ENCODE measurements at regions not wholly inside any gene's neighbourhood (a gene's known extent, or its start where the extent isn't known, plus 50 kb on each side); places are given as distances from the start of the nearest gene placed in this dataset.

DNA sequence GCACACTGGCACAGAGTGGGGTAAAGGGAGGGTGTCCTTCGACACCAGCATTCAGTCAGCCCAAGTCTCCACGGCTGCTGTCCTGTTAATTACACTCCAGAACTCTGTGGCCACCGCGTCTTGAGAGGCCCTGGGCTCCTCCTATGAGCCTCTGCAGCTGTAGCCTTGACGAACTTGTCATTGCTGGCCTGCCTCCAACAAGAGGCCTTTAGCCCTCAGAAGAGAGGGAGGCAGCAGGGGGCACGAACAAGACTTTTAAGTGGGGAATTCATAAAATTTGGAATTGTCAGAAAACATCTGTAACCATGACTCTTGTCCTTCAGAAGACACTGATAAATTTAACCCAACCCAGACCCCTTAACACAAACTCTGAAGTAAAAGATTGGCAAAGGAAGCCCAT is 241.9 kb downstream of the UQCRFS1 start:
- DNase-seq, result no peak

DNA sequence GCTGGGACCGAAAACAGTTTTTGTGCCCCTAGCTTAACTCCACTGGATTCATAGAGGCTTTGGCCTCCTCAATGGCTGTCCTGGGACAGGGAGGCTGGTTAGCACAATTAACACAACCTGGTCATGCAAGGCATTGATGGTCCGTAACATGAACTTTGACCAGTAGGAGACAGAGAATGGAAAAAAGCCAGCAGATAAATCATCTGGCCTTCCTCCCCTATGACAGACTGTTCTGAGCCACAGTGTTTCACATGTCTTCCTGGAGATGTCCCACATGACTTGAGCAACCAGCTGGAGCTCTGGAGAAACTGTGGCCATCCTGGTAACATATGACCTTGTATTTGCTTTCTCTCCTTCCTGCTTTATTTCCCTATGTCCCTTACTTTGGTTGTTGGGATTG is 244.2 kb downstream of the UQCRFS1 start:
- no peak for DNase-seq

DNA sequence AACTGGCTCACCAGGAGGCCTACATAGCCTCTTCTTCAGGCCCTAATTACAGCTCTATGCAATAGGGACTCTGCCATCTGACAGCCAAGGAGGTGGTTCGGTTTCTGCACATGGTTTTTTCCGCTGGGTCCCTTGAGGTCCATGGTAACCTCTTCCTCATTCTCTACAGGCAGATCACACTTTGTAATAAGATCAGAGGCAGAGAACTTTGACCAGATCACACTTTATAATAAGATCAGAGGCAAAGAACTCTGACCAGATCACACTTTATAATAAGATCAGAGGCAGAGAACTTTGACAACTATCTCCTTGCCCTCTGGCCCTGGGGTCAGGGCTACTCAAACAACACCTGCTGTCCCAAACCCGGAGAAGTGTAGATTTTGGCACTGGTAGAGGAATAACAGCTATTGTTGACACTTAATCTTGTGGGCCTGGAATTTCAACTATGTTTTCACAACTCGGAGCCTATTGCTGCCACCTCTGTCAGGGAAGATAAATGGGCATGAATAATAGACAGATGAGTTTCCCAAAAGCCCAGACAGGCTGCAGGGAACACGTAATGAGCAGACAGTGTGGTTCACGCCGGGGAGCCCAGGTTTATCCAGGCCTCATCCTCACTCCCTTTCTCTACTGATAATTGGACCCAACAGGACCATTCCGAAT is 246.1 kb downstream of the UQCRFS1 start:
- no peak for DNase-seq

DNA sequence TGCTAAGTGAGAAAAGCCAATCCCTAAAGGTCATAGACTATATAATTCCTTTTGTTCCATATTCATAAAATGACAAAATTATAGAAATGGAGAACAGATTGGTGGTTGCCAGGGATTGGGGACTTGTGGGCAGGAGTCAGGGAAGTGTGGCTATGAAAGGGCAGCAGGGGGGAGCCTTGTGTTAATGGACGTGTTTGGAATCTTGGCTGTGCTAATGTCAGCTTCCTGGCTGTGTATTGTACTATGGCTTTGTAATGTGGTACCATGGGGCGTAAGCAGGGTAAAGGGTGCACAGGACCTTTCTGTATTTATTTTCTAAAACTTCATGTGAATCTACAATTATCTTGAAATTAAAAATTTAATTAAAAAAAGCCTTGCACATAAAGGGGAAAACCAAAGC is 248.5 kb downstream of the UQCRFS1 start:
- DNase-seq, result no peak

DNA sequence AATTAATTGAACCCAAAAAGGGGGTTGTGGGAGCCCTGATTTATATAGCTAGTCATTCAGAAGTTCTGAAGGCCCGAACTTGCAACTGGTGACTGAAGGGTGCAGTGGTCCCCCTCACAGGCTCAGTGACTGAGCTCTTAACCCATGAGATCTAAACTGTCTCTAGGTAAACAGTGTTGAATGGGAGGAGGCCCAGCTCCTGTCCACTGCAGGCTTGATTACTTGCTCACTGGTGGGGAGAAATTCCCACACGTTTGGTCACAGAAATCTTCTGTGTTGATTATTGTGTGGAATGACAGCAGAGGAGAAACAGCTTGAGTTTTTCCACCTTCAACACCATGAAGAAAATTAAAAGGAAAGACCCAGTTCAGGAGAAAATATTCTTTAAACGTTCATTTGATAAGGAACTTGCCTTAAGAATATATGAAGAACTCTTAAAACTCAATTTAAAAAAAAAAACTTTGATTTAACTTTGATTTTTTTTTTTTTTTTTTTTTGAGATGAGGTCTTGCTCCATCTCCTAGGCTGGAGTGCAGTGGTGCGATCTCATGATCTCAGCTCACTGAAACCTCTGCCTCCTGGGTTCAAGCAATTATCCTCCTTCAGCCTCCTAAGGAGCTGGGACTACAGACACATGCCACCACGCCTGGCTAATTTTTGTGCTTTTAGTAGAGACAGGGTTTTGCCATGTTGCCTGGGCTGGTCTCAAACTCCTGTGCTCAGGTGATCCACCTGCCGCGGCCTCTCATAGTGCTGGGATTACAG is 249.3 kb downstream of the UQCRFS1 start:
- DNase-seq, result no peak

DNA sequence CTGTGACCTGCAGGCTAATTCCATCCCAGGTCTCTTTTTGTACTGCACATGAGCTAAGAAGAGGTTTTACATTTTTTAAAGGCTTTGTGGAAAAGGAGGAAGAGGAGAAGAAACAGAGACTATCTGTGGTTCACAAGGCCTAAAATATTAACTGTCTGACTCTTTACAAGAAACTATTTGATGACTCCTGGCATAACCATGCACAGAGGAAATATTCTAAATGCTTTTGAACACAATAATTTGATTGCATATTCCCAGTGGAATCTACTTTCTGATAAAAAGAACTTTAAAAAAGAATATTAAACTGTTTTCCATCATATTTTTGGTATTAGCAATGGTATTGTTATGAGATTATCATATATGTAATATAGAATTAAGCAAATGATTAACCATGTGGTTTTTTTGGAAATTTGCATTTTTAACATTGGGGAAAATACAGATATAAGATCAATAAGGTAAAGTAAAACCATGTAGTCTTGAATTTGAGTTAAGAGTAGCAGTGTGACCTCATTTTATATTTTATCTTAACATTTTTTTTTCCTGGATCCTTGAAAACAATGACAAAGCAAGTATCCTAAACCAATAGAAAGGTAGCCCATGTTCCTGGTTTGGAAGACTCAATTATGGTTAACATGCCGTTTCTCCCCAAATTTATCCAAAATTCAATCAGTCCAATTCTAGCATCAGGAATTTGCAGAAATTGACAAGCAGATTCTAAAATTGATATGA is 251.0 kb downstream of the UQCRFS1 start:
- no peak for DNase-seq

DNA sequence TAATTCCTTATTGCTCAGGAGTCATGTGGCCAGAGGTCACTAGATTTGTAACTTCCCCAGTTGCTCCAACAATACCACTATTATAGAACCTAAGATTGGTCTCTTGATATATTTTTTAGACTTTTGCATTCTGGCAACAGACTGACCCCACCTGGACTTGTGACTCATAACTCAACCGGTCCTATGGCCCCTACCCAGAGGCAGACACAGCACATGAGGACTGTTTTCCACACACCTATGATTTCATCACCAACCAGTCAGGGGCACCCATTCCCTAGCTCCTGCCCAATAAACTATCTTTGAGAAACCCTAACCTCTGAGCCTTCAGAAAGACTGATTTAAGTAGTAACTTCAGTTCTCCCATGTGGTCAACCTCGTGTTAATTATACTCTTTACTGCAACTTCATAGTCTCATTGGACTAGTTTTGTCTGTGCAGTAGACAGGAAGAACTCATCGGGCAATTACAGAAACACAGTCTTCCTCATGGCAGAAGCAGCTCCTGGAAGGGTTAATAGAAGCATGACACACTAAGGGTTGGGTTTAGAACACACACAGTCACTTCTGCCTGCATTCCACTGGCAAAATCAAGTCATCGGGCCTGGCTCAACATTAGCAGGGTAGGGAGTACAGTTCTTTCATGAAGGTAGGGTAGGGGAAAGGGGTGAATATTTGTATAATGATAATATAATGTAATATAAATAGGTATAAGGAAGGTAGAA is 251.8 kb downstream of the UQCRFS1 start:
- no peak for DNase-seq

DNA sequence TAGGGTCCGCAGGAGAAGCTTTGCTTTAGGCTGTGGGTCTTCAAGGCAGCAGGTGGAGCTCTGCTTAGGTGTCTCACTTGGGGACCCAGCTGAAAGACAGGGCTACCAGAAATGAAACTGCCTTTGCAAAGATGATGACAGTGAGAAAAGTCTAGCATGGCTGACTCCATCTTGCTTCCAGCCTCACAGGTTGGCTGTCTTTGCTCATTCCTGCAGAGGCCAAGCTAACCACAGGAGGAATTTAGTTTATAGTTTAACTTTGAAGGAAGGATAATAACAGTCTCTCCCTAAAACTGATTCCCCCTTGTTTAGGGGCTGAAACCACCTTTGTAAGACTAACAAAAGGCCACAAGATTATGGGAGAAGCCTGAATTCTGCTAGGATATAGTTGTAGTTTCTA is 252.4 kb downstream of the UQCRFS1 start:
- no peak for DNase-seq

DNA sequence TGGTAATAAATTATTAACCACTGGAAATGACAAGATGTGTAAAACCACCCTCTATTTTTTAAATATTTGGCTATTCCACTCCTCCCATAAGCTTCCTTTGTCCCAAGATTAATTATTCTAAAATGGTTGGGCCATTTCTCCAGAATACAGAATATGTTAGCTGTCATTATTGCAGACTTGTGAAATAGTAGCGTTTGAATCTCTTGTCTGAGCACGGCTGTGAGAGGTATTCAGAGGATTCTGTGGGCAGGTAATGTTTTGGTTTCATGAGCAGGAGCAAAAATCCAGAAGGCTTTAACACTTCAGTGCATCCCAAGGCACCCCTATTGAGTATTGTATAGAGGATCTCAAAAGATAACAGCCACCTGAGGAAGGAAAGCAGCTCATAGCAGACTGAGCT is 256.0 kb downstream of the UQCRFS1 start:
- no peak for DNase-seq

DNA sequence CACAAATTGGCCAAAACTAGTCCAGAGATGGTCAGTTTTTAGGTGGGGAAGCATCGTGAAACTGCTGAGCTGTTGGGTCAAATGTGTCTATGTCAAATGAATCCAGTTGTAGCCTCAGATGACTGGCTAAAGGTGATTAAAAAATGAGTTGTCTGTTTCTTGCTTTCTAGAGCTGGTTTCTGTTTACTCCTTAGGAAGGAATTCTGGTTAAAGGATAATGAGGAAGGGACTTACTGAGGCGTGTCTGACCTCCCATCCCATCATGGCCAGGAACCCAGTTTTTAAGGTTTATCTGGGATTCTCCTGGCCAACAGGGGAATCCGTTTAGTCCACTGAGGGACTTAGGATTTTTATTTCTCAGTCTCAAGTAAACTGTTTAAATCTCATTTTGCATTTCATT is 256.5 kb downstream of the UQCRFS1 start:
- no peak for DNase-seq

DNA sequence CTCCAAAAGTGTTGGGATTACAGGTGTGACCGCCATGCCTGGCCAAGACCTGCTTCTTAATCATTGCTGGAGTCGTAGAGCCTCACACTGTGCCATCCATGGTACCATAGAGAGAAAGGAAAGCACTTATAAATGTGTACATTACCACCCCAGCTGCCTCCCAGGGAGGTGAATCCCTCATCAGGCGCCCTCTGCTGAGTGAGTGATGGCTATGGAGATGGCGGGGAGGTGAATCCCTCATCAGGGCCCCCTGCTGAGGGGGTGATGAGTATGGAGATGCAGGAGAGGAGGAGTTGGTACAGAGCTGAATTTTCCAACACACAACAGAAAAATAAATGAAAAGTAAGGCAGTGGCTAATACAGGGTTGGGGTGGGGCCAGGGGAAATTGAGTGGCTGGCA is 263.4 kb downstream of the UQCRFS1 start:
- no peak for DNase-seq

DNA sequence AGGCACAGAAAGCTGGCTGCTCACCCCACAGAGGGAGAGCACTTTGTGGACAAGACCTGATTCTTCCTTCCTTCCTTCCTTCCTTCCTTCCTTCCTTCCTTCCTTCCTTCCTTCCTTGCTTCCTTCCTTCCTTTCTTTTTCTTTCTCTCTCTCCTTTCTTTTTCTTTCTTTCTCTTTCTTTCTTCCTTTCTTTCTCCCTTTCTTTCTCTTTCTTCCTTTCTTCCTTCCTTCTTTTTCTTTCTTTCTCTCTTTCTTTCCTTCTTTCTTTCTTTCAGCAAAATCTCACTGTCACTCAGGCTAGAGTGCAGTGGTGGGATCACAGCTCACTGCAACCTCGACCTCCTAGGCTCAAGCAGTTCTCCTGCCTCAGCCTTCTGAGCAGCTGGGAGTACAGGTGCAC is 263.9 kb downstream of the UQCRFS1 start:
- no peak for DNase-seq

DNA sequence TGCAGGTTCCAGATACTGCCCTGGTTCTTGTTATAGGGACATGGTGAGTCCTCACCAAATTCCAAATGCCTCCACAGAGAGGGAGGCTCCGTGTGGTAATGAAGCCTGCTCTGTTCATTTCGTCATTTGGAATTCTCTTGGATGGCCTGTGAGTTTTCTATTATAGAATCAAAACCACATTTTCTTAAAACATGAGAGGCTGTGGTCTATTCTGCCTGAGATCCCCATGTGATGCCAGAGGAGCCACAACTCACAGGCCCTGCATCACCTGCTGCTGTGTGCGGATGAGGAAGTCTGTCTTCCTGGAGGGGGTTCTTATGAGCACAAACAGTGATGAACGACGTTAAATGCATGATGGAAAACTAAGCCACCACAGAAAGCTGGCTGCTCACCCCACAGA is 264.4 kb downstream of the UQCRFS1 start:
- no peak for DNase-seq

DNA sequence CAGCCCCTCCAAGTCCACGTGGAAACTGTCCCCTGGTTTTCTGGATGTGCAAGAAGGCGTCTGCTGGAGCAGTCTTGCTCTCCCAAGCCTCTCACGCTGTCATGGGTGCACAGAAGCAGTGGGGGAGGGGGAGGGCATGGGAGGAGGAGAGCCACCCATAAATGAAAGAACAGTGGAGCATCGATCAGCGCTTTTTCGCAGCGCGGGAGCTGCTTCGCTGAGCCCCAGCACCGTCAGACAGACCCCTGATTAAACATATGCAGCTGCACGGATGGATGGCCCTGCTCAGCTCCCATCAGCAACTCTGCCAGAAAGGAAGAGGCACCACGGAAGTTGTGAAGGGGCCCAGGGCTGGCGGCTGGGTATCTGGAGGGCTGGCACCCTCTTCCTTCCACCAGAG is 264.9 kb downstream of the UQCRFS1 start:
- DNase-seq, result no peak

DNA sequence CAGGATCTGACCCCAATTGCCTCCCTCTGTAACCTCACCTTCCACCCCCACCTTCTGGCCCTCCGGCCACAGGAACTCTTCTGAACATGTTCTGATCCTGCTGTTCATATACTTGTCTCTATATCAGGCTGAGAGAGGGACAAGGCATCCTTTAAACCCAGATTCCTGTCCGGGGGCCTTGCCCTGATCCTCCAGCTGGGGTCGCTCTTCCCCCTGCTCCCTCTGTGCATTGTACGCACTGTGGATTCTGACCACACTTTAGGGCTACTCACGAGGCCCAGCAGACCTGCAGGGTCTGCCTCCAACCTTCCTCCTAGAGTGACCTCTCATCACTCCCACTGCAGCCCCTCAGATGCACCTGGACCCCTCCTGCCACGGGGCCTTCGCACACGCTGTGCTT is 269.3 kb downstream of the UQCRFS1 start:
- DNase-seq, result no peak

DNA sequence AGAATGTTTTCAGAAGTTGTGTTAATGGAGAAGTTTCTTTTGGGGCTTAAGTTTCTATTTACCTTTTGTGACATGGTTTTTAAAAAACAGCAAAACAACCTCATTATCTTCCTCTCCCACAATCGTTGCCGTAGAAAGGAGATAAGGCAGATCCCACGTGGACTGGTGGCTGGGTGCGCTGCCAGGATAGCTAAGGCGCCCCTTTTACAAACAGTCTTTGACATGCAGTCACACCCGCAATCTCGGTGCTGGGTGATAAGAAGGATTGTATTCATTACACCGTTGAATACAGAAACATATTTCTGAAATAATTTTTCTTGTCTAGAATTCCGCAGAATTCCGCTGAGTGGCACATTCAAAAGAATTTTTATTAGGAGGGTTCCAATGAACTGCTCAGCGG is 271.1 kb downstream of the UQCRFS1 start:
- no peak for DNase-seq

DNA sequence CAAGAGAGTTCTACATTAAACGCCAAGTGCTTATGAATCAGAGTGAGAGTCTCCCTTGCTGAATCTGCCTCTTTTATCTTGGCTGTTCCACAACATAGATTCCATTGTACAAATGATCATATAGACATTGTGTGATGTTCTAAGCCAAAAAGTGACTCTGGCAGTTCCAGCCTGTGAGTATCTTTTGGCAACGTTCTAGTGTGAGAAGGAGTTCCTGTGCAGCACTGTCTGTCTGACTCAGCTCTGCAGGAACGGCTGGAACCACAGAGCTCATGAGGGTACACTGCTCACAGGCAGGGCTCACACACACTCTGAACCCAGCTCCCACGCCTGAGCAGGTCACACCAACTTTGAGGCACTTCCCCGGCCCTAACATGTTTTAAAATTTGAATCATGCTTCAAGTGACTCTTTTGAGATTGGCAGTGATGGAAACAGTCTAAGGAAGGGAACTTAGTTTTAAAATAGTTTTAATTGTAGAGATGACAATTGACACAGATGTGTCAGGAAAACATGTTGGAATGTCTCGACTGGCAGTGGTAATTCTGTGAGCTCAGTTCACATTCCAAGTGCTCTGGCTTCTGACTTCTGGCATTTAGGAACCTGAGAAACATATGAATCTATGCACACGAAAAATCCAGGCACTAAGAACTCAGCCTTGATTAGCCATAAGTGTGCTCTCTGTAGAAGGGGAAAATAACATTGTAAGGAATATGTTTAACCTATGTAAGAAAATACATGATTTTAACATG is 272.0 kb downstream of the UQCRFS1 start:
- no peak for DNase-seq

DNA sequence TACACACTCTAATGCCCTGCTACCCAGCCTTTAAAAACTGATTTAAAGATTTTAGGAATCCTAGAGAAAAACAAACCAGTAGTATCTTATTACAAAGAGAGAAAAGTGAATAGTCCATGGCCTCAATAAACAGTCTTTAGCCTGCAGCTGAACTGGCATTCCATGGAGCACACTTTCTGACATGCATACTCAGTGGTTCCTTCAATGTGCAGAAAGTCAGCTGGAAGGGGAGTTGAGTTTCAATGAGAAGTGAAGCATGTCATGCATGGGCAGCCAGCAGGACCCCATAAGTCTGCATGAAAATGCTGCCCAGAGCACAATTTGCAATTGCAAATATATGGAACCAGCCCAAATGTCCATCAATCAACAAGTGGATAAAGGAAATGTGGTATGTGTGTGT is 273.7 kb downstream of the UQCRFS1 start:
- no peak for DNase-seq

DNA sequence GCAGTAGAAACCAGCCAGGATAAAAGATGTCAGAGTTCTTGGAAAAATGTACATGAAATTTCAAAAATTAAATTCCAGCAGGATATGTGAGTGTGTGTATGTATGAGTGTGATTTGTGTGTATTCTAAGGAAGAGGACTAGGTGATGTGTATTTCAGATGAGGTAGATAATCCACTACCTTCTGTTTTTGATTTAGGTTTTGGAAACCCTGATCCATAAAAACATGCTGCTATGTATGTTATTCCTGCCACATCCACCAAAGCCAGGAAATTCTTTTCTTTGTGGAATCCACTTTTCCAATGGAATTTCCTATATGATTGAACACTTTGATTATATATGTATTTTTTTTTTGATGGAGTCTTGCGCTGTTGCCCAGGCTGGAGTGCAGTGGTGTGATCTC is 276.9 kb downstream of the UQCRFS1 start:
- DNase-seq, result no peak

DNA sequence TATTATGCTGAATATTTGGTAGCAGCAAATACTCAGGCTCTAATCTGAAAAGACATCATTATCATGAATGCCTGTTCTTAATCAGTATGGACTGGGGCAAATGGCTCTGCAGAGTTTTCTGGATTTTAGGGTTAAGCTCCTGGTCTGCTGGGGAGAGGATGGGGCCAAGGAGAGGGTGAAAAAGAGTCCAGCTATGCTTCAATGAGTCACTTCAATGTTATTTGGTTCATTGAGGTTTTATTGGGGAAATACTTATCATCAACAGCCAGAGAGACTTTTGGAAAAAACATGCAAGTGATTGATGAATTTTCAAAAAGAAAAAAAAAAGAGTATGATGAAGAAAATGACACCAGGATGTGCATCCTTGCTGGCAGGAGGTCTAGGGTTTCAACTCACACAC is 278.3 kb downstream of the UQCRFS1 start:
- DNase-seq, result no peak

DNA sequence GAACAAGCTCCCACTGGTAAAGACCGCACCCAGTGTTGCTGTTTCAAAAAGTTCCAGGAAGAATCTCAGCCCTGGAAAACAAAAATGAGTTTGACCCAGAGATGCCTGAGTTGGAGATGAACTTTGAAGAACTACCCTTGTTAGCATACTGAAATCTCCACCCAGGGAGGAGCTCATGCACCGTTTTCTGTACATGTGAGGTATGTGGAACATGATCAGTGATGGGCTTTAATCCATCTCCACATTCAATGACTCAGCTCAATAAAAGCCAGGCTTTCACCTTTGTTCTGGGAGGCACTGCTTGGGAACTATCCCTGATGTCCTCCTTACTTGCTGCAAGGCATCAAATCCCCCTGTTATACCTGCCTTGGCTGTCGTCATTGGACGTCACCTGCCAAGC is 279.9 kb downstream of the UQCRFS1 start:
- no peak for DNase-seq

DNA sequence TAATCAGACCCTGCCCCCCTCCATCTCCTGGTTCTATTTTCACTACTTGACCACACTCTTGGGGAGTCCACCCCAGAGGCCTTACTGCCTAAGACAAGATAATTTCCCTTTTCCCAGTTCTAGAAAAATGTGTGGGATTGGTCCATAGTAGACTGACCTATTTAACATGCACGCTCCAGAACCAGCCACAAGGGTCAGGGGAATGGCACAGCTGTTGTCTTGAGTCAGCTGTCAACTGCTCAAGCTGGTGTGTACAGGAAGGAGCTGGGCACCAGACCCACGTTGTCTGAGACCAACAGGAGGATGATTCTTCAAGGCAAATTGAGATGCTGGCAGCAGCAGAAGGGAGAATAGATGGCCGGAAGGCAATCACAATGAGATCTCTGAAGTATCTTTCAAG is 280.5 kb downstream of the UQCRFS1 start:
- no peak for DNase-seq

DNA sequence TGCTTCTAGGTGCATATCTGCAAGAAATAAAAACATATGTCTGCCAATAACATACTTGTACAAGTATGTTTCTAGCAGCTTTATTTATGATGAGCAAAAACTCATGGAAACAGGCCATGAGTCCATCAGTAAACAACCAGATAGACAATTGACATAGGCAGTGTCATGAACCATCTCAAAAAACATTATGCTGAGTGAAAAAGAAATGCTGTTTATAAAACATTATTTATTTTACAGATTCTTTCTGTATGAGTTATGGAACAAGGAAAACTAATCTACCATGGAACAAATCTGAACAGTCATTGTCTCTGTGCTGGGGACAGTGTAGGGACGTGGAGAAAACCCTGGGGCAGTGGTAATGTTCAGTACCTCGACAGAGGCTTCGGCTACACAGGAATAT is 283.9 kb downstream of the UQCRFS1 start:
- DNase-seq, result no peak
